Glomerular endothelial cell (primary cell): ENCODE measurements at regions not wholly inside any gene's neighbourhood (a gene's known extent, or its start where the extent isn't known, plus 50 kb on each side); places are given as distances from the start of the nearest gene placed in this dataset.

Source experiments
- DNase-seq: peaks from one replicate; pipeline ENCODE4 v3.0.0-alpha.2; 2011; ENCODE audit warnings: low read depth, low spot score; ENCODE audit errors: extremely low read depth

GRCh38 chr4:171759274-171759673 lies 53.9 kb upstream of the GALNTL6 start:
- DNase-seq: no peak

- DNase-seq: no peak
Measured at GRCh38 chr4:171751538-171751937, 61.7 kb upstream of the GALNTL6 start.

DNA sequence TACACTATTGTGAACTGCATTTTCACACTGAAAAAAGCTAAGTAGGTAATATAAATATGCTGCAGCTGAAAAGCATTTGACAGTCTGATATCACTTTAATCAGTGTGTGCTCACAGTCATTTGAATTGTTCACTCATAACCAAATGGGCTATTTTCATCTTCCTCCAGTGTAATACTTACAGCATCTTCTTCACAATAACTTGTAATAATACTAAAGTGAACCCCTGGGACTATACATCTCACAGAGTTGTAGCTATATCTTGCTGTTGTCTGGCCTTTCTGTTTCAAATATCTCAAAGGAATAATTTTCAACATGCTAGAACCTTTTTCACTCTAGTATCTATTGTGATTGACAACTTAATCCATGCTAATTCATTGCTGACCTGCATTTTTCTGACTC lies 66.8 kb upstream of the GALNTL6 start:
- DNase-seq: no peak

- DNase-seq: no peak
Measured at GRCh38 chr4:171742436-171742835, 70.8 kb upstream of the GALNTL6 start.

GRCh38 chr4:171727185-171727584 lies 86.0 kb upstream of the GALNTL6 start:
- no peak for DNase-seq

DNA sequence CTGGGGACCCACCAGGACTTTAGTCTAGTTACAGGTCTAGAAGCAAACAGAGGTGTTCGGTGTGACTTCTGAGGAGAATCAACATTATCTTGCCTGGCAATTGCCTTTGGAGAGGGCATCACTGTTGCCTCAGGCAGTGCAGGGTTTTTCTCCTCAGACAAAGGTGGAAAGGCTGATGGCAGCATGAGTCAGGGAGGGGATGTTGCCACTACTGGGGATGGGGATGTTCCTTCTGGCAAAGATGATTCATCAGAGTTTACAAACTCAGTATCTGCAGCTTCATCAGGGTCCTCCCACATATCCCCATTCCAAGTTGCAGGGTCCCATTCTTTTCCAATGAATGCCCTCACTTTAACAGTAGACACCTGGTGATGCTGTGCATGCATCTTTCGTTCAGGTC lies 91.3 kb upstream of the GALNTL6 start:
- no peak for DNase-seq

DNA sequence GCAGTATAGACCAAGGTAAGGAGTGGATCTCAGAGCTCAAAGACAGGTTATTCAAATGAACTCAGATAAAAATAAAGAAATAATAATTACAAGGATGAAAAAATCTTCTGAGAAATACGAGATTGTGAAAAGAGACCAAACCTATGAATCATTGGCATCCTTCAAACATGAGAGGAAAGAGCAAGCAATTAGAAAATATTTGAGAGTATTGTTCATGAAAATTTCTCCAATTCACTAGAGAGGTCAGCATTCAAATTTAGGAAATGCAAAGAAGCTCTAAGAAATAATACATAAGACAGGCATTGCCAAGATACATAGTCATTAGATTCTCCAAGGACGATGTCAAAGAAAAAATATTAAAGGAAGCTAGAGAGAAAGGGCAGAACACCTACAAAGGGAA lies 93.5 kb upstream of the GALNTL6 start:
- no peak for DNase-seq

DNA sequence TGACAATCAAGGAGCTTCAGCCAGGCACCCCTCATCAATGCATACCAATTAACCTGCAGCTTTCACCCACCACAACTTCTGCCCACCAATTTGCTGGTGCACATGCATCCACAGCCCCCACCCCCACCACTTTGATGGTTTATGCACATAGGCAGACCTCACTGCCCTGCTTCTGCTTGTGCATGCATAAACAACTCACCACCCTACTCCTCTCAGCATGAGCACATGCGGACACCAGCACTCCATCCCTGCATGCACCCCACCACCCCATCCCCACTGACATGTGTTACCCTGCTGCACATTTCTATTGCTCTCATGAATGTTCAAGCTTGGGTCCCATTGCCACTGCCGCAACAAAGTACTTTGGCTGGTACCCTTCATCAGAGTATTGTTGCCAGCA lies 94.5 kb upstream of the GALNTL6 start:
- DNase-seq: no peak

DNA sequence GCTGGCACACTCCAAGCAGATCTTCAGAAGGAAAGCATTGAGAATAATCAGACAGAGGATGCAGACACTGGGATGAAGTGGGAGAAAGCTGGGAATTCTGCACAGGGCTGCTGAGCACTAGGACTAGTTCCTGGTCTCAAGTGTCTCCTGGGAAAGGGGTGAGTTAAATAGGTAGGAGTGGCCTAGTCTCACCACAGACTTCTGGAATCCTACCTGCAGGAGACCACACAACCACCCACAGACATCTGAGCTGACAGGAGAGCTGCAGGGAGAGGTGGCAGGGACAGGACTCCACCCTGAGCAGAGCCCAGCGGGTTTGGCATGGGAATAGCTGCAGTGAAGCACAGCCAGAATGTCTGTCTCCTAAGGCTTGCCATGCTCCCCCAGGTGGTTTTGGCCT lies 95.1 kb upstream of the GALNTL6 start:
- DNase-seq: no peak

DNA sequence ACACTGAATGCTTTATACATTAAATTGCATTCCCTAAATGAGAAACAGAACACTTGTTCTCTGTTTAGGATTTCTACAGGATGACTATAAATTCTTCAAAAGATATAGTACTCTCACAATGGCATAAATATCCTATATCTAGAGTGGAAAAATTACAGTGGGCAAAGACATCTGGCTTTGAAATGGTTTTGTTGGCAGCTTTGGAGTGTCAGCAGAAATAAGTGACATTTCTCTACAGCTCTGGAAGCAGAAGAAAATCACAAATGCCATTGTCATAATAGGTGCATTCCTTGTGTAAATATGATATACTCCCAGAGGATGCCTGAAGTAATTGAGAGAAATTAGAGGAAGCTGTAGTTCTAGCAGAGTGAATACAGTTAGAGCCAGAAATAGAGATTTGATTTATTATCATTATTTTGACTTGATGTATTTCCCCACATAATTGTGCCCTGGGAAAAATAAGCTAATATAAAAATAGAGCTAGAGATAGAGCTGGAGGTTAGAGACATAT lies 95.9 kb upstream of the GALNTL6 start:
- no peak for DNase-seq

DNA sequence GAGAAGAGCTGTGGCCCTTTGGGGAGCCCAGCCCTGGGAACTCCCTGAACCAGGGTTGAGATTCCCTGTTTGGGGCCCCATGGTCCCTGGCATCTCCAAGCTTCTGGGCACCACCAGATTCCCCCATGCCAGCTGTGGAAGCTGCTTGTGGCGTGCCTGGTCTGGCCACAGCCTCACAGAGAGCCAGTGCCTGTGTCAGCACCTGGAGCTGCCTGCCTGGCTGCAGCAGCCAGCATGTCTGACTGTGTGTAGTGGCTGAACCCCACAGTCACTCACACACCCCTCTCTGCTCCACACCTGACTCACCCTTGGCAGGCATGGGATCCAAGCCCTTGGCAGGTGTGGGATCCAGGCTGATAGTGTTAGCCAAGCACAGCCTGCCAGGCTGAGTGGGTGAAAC lies 97.2 kb upstream of the GALNTL6 start:
- DNase-seq: no peak

DNA sequence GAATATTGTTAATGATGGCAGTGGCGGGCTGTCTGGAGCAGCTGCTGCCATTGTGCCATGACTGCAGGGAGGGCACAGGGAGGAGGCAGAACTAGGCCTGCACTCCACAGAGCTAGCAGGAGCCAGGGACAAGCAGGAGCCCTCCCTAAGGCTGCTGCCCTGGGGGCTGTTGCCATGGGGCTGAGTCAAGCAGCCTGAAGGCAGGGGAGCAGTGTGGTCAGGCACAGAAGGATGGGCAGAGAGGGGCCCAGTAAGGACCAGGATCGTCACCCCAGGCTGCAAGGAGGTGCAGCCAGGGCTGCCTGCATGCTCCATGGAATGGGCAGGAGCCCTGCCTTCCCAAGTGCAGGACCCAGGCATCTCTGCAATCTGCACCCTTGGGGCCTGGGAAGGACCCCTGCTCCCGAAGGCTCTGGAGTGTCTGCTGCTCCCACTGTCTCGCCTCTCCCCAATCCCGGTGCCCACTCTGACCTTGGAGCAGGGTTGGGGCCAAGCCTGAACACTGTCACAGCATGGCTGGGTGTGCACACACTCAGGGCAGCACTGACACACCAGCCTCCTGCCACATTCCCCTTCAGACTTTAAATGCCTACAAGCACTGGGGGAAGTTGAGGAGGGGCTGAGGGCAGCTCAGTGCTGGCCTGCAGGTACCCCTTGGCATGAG lies 98.3 kb upstream of the GALNTL6 start:
- DNase-seq: no peak

GRCh38 chr4:171710743-171711142 lies 102.5 kb upstream of the GALNTL6 start:
- no peak for DNase-seq

DNA sequence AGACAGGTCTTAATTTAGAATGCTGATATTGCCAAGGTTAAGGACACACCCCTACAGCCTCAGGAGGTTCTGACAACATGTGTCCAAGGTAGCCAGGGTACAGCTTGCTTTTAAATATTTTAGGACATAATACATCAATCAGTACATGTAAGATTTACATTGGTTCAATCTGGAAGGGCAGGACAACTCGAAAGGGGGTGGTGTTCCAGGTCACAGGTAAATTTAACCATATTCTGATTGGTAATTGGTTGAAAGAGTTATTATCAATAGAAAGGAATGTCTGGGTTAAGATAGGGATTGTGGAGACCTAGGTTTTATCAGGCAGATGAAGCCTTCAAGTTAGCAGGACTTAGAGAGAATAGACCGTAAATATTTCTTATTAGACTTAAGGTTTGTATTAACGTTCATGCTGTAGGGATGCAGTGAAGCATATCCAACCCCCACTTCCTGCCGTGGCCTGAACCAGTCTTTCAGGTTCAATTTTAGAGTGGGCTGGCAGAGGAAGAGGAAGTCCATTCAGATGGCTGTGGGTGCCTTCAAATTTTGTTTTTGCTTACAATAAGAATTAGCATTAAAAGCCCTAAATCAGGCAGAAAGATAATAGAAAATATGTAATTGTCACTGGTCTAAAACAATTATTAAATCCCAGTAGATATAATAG lies 136.5 kb upstream of the GALNTL6 start:
- no peak for DNase-seq

GRCh38 chr4:171674781-171675180 lies 138.4 kb upstream of the GALNTL6 start:
- no peak for DNase-seq

GRCh38 chr4:171668403-171668802 lies 144.8 kb upstream of the GALNTL6 start:
- DNase-seq: no peak

GRCh38 chr4:171667906-171668305 lies 145.3 kb upstream of the GALNTL6 start:
- no peak for DNase-seq

GRCh38 chr4:171651071-171651470 lies 162.1 kb upstream of the GALNTL6 start:
- no peak for DNase-seq

DNA sequence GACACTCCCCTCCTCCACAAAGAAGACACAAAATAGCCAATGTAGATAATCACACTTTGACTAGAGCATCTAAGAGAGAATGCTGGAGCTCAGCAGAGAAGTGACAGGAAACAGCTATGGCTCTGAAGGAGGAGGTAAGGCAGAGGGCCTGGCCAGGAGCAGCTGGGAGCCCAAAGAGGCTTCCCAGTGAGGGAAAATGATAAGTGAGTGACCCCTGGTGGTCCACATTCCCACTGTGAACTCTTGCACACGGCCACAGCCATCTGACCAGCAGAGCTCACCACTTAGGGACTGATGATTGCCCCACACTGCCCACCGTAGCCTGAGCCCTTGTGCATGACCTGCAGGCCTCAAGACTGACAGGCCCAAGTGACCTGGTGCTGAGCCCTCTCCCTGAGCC lies 162.7 kb upstream of the GALNTL6 start:
- no peak for DNase-seq

DNA sequence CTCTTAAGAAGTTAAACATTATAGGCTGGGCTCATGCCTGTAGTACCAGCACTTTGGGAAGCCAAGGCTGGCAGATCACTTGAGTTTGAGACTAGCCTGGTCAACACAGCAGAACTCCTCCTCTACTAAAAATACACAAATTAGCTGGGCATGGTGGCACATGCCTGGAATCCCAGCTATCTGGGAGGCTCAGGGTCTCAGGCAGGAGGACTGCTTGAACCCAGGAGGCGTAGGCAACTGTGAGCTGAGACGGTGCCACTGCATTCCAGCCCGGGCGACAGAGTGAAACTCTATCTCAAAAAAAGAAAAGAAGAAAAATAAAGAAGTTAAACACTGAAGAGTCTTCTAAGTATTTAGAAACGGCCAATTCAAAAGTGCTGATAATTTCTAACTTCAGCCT lies 164.3 kb upstream of the GALNTL6 start:
- DNase-seq: no peak

DNA sequence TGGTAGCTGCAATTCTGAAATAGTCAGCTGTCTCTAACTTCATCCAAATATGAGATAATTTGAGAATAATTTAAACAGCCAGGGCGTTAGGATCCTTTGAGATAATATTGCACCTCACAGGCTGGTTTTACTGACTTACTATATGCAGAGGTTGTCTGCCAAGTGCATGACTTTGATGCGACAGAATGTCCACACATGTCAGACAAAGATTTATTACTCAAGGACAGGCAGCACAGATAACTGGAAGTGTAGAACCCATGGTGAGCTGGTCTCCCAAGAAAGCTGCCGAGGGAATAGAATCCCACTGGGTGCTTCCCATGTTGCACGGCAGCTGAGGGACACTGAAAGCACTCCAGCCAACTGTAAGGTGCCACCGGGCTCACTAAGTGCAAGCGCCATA lies 166.2 kb upstream of the GALNTL6 start:
- DNase-seq: no peak

DNA sequence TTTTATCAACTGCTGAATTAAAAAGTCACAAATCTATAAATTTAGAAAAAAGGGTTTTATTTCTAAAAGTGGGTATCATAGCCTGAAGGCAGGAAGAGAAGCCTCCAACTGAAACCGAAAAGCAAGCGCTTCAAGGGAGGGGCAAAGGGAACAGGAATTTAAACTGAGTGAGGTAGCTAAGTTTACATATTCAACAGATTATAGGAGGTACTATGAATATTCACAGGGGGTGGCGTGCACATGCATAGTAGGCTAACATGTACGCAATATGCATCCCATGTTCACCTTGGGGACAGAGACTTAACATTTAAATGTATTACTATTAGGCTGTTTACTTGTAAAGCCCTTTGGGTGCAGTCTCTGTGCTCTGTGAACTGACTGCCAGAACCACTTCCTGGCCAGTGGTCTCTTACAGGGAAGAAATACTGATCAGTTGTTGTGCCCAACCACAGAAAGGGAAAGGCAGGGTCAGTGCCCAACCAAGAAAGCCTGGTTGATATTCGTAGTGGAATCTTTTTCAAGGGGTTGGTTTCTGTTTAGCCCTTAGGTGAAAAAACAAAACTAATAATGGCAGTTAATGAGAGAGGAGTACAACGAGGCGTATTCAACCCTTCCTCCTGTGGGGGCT lies 168.7 kb upstream of the GALNTL6 start:
- DNase-seq: no peak
